HCEC 1CT (cell line): ENCODE measurements at regions not wholly inside any gene's neighbourhood (a gene's known extent, or its start where the extent isn't known, plus 50 kb on each side); places are given as distances from the start of the nearest gene placed in this dataset.
A peak's percentile ranks its signal among the peaks of the same experiment; 100 is the strongest.
"Not testable (repeated sequence)": the region's sequence is repeated elsewhere in the genome, so short reads cannot be mapped to it uniquely, and the experiment has no call there.

Source experiments
- DNase-seq: peaks from one replicate; pipeline ENCODE4 v3.0.0-alpha.2; 2017

DNA sequence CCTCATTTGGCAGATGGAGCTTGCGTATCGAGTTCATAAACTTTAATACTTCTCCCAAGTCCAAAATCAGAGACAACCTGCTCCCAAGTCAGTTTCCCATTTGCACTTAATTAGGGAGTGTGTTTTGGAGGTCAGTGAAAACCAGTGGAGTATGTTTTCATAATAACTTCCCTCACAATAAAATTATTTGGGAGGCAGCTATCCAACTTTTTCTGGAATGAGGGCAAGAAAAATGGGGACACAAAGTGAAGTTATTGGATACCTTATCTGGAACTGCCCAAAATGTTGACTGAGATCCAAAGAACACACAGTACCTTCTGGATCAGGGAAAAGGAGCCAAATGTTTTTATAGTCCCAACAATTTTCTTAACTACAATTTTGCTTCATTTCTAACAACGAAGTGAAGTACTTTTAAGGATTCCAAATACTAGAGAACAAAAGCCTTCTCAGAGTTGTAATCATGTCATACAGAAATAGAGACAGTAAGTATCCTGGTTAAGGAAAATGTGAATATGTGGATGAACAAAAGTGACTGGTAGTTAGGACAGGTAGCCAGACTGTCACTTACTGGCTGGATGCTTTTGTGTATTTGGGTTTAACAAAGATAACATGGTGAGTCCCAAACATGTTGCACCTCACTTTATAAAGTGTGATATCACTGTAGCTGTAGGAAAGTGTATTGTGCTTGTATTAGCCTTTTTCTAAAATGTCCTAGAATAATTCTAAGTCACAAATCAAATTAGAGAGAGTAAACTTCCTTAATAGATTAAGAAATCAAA is 325.0 kb downstream of the HLX start:
- no peak for DNase-seq

DNA sequence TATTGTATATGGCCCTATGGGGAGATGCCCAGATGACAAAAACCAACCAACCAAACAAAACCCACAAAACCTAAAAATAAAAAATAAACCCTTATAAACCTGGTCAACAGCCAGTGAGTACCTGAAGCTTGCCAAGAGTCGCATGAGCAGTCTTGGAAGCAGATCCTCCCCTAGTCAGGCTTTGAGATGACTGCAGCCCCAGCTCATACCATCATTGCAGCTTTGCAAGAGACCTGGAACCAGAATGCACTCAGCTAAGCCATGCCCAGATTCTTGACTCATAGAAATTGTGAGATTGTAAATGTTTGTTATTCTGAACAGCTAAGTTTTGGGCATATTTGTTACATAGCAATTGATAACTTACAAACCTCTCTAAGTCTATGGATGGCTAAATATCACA is 326.8 kb downstream of the HLX start:
- DNase-seq: no peak

DNA sequence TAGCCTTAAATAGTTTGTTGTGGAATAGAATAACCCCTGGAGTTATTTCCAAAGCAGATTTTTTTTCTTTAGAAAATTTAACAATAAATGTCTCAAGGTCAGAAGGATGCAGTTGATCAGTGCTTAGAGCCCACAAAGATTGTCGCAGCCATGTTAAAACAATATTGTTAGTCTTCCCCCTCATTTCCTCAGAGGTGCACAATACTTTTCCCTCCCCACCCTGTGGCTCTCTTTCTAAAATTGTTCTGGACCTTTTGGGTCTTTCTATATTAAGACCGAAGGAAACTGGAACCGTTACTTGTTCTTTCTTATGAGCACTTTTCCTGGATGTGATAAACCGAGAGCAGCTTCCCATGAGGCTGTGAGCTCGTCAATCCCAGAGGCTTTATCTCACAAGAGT is 333.7 kb downstream of the HLX start:
- DNase-seq: no peak

DNA sequence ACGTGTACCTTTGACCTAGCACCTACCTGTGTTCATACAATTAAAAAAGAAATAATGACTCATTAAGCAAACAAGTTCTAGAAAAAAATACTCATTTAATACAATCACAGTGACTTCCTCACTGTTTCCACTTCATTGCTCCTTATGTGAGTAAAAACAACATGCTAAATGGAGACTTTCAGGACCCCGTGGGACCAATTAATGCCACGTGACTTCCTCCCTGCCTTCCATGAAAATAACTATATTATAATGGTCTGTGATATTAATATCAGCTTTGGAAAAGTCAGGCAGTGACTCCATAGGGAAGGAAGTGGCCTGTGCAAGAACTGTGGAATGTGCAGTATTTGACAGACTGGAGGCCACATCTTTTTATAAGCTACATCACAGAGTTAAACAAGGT is 337.8 kb downstream of the HLX start:
- peak; percentile 7 for DNase-seq

DNA sequence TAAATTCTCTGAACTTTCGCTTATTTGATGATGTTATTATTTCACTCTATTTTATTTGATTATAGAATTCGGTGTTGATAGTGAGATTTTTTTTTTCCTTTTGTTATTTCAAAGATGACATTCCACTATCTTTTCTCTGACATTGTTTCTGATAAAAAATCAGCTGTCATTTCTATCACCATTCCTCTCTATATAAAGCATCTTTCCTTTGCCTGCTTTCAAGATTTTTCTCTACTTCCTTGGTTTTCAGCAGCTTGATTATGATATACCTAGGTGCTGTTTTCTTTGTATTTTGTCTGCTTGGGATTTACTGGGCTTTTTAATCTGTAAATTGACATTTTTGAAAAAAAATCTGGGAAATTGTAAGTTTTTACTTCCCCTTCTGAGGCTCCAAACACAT is 344.0 kb downstream of the HLX start:
- no peak for DNase-seq

DNA sequence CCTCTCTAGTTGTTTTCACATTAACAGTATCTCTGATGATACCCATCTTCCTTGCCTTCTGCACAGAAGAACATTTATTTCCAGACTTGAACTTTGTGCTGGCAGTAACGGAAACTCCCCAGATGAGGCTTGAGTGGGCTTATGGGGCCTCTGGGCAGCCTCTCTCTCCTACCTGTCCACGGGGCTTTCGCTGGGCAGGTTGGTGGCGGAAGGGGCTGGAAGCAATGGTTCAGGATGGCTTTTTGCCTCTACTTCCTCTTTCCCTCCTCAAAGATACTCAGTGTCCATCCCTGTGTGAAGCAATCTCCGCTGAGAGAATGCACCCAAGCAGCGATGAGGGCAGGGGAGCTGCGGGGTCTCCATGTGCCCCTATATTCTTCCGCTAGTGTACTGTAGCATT is 348.2 kb downstream of the HLX start:
- no peak for DNase-seq

DNA sequence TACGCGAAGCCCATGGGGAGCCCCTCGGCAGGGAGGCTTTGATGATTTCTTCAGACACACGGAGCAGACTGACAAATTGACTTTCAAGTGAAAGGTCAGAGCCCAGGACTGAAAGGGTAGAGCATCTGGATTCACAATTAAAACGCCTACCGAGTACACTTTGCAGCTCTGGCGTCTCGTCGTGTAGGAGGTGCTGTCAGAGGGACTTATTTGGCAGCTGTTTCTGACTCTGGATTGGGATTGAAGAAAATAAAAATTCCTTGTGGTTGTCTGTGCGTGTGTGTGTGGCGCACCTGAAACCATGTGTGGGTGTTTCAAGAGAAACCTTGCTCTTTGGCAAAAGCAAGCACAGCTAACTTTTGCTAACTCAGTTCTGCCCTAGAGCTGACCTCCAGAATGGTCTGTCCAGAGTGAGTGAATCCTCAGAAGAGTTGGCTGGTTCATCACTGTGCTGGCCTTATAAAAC is 348.7 kb downstream of the HLX start:
- DNase-seq: no peak

DNA sequence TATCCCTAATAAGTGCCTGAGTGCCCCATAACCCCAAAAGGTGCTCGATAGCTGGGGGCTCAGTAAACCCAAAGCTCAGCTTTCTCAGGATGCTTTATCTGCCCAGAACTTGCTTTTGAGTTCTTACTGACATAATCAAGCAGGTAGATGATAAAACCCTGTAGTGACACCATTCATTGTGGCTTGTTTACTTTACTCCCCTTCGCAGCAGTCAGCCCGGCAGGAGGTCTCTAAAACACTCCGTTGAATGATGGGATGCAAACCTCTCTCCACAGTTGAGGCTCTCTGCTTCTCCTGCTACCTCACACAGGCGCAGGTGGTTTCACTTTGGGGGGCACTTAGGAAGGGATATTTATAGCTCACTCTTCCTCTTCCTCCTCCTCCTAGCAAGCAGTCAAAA is 349.4 kb downstream of the HLX start:
- DNase-seq: no peak

DNA sequence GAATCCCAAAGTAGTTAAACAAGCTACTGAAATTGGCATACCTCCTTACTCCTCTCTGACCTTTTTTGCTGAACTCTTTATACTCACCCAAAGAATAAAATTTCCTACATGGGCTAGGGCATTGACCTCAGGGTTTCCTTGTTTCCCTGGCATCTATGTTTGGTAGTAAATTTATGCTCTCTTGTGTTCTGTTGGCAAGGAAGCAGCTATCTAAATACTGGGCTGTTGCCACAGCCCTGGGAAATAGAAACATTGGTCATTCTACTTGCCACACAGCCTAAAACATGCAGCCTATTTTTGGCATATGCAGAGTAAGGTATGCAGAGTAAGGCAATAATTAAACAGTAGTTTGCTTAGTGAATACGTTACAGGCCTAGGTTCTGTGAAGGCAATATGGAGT is 351.4 kb downstream of the HLX start:
- DNase-seq: no peak

DNA sequence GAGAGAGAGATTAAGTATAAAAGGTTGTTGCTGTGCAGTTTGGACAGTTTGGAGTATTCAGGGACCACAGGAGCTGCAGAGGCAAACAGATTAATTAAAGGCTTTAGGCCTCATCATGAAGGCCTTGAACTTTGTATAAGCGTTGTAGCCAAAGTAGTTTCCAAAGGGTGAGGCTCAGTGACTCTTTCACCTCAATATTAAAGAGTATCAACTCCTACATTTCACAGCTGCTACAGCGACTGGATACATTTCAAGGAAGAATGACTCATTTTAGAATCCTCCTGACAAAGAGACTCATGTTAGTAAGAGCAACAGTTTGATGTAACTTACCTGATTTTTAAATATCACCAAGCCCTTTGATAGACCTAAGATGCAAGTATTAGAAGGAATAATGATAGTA is 355.5 kb downstream of the HLX start:
- DNase-seq: peak; percentile 63

DNA sequence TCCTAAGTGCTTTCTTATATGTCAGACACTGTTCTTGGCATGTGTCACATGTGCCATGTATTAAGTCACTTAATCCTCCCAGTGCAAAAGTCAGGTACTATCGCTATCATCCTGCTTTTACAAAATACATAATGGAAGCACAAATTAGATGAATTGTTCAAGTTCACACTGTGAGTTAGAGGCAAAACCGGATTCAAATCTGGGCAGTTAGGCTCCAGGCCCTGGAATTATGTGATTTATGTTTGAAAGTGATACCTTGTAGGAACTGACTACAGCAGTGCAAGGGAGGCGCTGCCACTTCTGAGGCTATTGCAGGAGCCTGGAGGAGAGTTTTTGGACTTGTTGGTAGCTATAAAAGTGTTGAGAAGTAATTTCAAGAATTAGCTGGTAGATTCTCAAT is 358.3 kb downstream of the HLX start:
- DNase-seq: no peak

DNA sequence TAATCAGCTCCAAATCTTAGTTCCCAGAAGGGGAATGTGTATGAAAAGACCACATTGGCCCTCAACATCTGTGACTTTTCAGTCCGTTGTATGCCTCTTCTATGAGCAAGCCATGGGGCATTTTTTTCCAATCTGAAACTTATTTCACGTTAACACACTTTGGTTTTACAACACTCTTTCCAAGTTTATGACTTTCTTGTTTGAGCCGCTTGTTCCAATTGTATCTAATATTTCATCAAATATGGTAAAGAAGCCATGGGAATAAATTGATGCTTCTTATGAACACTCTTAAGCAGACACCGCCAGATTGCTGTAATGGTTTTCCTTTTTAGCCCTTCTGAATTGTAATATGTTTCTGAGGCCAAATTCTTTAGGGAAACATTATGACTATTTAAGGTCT is 359.9 kb downstream of the HLX start:
- no peak for DNase-seq

DNA sequence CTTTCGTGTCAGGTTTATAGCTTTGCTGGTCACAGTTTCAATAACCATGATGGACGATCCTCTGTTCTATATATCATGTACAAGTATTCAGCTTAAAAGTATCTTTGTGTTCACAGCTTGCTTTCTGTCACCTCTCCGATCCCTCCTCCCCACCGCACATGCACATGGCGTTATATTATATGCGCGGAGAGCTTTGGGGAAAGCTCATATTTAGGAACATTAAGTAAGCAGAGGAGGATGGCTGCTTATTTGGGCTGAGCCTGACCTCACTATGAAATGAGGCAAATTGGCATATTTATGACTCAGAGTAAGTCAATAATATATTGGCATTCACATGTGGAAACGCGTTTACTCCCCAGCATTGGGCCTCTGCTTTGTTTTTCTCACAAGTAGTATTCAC is 360.5 kb downstream of the HLX start:
- DNase-seq: no peak

DNA sequence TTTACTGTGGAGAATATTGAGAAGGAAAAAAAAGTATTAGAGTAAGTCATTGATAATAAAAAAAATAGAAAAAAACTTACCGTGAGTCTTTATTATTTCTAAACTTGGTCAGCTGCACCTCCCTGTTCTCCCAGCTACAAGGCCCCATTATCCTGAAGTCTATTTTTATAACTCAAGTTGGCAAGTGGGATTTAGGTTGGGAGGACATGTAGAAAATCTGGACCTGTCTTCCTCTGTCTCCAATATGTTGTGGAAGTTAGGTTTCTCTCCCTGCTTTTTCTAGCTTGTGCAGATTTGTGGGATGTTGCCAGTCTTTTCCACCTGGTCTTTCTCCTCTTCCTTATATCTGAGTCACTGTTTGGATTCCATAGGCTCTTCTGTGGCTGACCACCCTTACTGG is 361.4 kb downstream of the HLX start:
- DNase-seq: no peak

DNA sequence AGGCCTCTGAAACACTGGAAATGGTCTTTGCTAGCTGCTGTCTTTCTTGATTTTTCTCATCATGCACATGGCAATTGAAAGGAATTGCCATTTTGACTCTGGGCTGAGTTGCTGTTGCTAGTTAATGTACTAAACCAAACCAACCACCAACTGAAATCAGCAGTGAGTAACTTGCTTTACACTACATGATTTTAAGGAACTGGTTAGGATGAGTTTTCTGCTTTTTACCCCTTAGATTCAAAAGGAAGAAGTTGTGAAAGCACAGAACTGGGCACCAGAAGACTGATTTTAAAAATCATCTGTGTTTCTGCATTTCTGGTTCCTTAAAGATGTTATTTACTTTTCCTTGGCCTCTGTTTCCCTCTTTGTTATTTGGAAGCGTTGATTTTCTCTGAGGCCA is 361.9 kb downstream of the HLX start:
- DNase-seq: no peak

DNA sequence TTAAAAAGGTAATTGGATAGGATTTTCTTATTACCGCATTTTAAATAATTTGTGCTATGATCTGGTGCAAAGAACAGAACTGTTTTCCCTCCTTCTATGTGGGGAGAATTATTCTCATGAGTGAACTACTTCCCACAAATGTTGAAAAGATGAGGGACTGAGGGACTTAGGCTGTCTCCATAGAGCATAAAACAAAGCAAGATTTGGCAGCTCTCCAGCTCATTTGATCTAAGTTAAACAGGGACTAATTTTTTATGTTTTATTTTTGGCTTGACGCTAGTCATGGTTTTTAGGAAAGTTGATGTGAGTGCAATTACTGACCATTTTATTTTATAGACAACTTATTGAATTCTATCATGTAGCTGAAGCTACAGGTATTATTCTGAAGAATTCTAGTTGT is 362.3 kb downstream of the HLX start:
- DNase-seq: no peak

DNA sequence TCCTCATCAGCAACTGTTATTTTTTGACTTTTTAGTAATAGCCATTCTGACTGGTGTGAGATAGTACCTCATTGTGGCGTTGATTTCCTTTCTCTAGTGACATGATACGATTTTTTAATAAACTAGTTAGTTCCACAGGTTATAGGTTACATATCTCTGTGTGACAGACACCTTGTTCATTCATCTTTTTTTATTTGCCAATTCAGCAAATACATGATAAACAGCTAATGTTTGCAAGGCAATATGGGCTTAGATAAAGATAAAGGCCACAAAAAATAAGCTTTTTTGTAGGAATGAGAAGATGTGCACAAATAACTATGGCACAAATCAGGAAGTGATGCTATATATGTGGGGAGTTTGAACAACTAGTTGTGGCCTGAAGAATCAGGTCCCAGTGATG is 366.8 kb downstream of the HLX start:
- DNase-seq: no peak

DNA sequence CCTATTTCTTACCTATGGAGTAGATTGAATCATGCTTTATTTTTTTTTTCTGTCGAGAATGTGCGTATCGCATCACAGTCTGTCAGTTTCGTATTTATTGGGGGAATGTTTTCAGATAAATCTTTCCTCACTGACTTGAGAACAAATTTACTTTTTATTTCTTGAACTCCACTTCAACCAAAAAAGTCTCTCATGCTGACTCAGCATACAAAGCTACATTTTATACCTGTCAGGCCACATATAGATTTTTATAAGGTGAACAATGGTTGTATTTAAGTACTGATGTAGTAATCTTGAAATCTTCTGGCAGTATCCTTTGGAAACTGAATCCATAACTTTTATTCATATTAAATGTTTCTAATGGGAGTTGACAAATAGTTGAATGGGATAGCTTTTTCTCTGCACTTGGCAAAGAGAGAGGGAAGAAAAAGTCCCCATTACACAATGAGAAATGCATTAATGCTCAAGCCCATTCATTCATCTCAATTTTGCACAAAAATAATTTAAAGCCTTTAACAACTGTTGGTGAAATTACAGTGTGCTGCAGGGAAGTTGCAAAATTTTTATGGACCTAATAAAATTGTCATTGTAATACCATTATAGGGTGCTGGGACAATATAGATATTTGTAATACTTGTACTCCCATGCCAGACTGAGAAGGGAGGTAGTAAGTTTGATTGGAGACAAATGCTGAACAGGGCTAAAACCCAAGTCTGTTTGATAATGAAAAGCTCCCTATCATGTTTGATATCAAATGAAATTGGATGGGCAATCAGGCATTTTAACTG is 367.6 kb downstream of the HLX start:
- DNase-seq: no peak

DNA sequence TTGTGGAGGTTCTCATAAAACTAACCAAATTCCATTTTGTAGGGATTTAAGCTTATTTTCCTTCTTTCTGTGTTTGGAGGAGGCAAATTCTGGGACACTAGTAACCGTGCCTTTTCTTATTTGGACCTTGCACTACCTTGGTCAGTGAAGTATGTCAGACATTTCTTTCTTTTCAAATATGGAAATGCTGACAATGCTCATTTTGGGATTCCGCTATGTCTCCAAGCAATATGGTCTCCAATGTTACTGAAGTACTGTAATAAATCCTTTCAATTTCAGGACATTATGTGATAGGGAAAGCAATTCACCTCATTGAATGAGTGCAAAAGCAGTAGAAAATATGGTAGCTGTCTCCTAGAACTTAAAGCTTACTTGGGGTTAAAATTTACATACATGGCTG is 372.3 kb downstream of the HLX start:
- no peak for DNase-seq

DNA sequence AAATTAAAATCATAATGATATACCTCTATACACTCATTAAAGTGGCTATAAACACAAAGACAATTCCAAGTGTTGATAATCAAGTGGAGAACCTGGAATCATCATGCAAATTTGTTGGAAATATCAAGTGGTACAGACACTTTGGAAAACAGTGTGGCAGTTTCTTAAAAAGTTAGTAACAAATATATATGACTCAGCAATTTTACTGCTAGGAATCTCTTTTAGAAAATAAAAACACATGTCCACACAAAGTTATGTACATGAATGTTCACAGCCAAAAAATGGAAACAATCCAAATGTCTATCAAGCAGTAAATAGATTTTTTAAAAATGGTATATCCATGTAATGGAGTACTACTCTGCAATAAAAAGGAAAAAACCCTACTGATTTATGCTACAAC is 375.6 kb downstream of the HLX start:
- no peak for DNase-seq

DNA sequence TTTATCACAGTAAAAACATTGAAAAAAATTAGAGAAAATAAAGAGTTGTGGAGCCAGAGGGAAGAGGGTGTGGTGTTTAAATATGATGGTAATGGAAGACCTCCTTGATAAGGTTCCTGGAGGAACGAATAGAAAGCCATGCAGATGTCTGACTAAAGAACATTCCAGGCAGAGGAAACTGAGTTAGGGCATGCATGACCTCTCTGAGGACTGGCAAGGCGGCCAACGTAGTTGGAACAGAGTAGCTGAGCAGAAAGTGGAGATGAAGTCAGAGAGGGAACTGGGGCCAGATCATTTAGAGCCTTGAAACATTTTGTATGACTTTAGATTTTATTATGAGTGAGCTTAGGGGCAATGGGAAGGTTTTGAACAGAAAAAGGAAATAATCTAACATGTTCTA is 377.5 kb downstream of the HLX start:
- DNase-seq: no peak

DNA sequence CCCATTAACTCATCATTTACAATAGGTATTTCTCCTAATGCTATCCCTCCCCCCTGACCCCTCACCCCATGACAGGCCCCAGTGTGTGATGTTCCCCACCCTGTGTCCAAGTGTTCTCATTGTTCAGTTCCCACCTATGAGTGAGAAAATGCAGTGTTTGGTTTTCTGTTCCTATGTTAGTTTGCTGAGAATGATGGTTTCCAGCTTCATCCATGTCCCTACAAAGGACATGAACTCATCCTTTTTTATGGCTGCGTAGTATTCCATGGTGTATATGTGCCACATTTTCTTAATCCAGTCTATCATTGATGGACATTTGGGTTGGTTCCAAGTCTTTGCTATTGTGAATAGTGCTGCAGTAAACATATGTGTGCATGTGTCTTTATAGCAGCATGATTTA is 378.3 kb downstream of the HLX start:
- DNase-seq: not testable (repeated sequence)

DNA sequence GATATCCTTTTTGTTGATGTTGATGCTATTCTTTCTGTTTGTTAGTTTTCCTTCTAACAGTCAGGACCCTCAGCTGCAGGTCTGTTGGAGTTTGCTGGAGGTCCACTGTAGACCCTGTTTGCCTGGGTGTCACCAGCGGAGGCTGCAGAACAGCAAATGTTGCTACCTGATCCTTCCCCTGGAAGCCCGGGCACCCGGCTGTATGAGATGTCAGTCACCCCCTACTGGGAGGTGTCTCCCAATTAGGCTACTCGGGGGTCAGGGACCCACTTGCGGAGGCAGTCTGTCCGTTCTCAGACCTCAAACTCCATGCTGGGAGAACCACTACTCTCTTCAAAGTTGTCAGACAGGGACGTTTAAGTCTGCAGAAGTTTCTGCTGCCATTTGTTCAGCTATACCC is 383.4 kb downstream of the HLX start:
- DNase-seq: not testable (repeated sequence)
